Muscle of arm (tissue), 1 donor: ENCODE measurements at regions not wholly inside any gene's neighbourhood (a gene's known extent, or its start where the extent isn't known, plus 50 kb on each side); places are given as distances from the start of the nearest gene placed in this dataset.

Experiments used
- DNase-seq: peaks from one replicate; pipeline ENCODE4 v3.0.0-alpha.2; 2013

GRCh38 chr6:22466665-22467245 lies 102.6 kb upstream of the HDGFL1 start:
- DNase-seq = no peak

DNA sequence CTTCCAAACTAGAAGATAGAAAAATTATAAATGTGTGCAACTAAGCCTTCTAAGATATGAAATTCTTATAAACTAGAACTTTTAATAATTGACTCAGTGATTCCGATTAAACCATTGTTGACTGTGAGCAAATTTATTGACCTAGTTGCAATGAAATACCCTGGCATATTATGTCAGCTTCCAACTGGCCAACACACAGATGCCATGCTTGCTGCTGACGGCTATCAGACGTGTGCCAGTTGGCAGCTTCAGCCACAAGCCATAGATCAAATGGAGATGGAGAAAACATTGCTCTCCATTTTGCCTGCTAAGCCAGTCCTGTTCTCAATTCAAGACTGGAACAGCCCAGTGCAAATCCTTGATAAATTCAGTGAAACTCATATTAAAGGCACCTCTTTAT lies 101.7 kb upstream of the HDGFL1 start:
- DNase-seq = no peak

GRCh38 chr6:22468256-22468965 lies 101.0 kb upstream of the HDGFL1 start:
- no peak for DNase-seq

DNA sequence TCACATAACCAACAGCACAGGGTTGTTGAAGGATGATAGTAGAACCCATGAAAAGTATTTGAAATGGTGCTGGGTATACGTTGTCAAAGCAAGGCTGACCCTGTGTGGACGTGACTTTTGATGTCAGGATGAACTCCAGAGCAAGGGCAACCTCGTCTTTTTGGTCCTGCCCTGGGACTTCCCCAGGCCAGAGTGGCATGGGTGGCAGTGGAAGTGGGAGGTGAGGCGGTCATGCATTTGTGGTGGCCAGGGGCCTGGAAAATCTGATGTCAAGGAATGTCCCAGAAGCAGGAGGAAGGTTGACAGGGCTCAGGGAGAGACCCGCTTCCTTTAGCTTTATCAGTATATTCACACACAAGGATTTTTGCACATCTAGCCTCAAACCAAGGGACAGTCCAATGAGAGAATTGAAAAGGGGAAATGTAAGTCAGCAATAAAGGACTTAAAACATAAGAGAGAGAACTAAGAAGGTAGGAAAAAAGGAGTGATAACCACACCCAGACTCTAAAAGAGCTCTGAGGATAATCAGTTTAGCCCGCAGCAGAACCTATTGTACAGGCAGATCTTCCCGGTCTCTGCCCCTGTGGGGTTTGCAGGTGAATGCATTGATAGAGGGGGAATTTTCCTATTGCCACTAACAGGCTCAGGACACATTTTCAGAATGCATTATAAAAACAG lies 98.8 kb upstream of the HDGFL1 start:
- DNase-seq = no peak

DNA sequence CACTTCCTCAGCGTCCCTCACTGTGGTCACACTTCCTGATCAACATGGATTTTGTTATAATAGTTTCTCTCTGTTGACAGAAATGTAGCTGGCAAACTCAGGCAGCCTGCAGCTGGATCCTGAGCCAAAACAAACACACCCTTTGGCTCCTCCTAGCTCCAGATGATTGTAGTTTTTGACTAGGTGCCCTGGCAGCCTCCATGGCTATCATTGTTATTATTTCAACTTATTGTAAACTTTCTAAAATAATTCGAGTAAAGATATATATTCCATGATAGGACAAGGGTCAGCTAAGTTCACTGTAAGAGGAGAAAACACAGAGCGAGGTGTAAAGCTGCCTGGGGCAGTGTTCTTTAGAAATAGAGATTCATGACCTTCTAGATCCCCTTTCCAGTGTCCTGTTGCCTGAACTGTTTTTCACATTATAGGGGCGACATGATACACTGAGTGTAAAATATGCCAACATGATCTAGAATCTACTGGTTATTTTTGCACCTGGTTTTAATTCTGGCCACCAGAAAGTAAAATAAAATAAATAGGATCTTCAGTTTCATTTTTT lies 98.2 kb upstream of the HDGFL1 start:
- DNase-seq = no peak

- no peak for DNase-seq
These were observed 97.6 kb upstream of the HDGFL1 start for GRCh38 chr6:22471746-22472145.

DNA sequence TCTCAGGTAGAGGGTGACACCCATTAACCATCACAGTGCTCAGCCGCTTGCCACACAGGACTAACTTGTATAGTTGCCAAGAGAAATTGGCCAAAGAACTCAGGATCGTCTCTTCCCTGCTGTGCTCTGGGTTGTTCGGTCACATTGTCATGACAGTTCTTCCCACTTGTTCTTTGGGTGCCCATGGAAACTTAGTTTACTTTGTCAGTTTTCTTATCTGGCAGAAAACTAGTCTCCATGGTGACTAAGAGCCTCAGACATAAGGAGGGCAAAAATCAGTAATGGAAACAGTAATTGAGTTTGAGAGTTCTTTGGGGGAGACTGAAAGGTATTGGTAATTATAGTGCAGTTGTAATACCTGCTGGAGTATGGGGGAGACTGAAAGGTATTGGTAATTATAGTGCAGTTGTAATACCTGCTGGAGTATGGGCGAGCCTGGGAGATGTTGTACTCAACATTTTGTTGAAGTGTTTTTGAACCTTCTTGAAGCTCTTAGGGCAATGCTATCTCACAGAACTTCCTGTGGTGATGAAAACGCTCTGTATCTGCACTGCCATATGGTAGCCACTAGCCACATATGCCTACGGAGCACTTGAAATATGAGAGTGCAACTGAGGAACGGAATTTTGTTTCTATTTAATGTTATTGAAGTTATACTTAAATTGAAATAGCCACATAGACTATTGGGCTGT lies 95.2 kb upstream of the HDGFL1 start:
- DNase-seq = no peak

- DNase-seq = no peak
These were observed 92.5 kb upstream of the HDGFL1 start for GRCh38 chr6:22476811-22477390.

DNA sequence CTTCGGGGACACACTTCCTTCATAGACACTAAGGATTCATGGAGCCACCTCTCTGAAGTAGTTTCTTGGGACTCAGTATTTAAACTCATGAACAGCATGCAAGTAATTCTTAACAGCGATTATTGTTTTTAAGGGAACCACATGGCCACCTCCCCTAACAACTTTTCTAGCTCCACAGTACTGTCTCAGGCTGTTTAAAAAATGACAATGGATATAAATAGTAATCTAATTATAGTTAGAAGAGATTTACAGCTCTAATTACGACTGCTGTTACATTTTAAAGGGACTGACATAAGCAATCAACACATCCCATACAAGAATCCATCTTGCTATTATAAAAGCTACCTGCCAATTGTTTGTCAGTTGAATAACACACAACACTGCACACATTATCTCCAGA lies 72.1 kb upstream of the HDGFL1 start:
- no peak for DNase-seq

GRCh38 chr6:22499815-22500214 lies 69.6 kb upstream of the HDGFL1 start:
- no peak for DNase-seq

GRCh38 chr6:22506496-22506895 lies 62.9 kb upstream of the HDGFL1 start:
- no peak for DNase-seq

- peak; percentile 78 for DNase-seq
These were observed 56.5 kb upstream of the HDGFL1 start for GRCh38 chr6:22512686-22513427.

DNA sequence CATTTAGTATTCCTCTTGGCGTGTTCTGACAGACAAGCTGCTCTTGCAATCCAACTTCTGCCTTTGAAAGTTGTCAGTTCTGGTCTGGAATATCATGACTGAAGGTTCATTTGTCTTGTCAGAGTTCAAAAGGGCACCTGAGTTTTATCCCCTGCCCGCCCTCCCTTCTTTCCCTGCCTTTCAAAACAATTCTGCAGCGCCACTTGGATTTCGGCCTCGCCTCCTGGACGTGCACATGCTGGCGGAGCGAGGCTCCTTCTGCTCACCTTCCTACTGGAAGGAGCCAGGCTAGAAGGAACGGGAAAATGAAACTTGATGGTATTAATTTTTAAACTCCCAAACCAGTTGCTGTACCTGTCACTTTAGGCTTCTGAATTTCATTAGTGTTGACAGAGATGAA lies 55.7 kb upstream of the HDGFL1 start:
- no peak for DNase-seq

DNA sequence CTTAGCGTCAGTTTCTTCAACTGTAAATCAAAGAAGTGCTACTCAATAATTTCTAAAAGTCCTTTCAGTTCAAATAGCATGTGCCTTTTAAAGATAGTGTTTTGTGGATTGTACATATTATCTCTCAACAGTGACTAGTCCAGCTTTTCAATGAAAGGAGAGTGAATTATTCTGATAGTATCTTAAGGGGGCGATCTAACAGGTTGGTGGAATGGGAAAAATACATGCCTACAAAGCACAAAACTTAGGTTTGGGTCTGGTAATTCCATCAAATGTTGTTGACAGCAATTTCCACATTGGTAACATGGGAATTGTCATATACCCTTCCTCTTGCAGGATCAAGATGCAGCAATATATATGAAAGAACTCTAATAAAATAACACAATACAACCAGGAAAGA lies 50.1 kb upstream of the HDGFL1 start:
- DNase-seq = no peak
